ENCODE measurements at regions not wholly inside any gene's neighbourhood (a gene's known extent, or its start where the extent isn't known, plus 50 kb on each side); places are given as distances from the start of the nearest gene placed in this dataset.

- no peak for DNase-seq
Measured at GRCh38 chr10:36688717-36689116, 436.7 kb upstream of the ANKRD30A start.

- no peak for DNase-seq
Measured at GRCh38 chr10:36683421-36683820, 442.0 kb upstream of the ANKRD30A start.

- no peak for DNase-seq
Measured at GRCh38 chr10:36681751-36682632, 443.4 kb upstream of the ANKRD30A start.

- no peak for DNase-seq
Measured at GRCh38 chr10:36679554-36679953, 445.8 kb upstream of the ANKRD30A start.

GRCh38 chr10:36677431-36677768 lies 448.0 kb upstream of the ANKRD30A start:
- DNase-seq, result no peak

GRCh38 chr10:36676756-36677430 lies 448.5 kb upstream of the ANKRD30A start:
- no peak for DNase-seq

GRCh38 chr10:36676321-36676720 lies 449.1 kb upstream of the ANKRD30A start:
- no peak for DNase-seq

GRCh38 chr10:36675458-36675880 lies 449.9 kb upstream of the ANKRD30A start:
- DNase-seq, result no peak

- no peak for DNase-seq
Measured at GRCh38 chr10:36671607-36672006, 453.8 kb upstream of the ANKRD30A start.

GRCh38 chr10:36670621-36671402 lies 454.6 kb upstream of the ANKRD30A start:
- no peak for DNase-seq

GRCh38 chr10:36669615-36670352 lies 455.6 kb upstream of the ANKRD30A start:
- no peak for DNase-seq

- no peak for DNase-seq
Measured at GRCh38 chr10:36666451-36666850, 458.9 kb upstream of the ANKRD30A start.

- no peak for DNase-seq
Measured at GRCh38 chr10:36662571-36662970, 462.8 kb upstream of the ANKRD30A start.

- no peak for DNase-seq
Measured at GRCh38 chr10:36650274-36650673, 475.1 kb upstream of the ANKRD30A start.

- no peak for DNase-seq
Measured at GRCh38 chr10:36647540-36647939, 477.9 kb upstream of the ANKRD30A start.

GRCh38 chr10:36640626-36641025 lies 484.8 kb upstream of the ANKRD30A start:
- no peak for DNase-seq

GRCh38 chr10:36638462-36639155 lies 486.8 kb upstream of the ANKRD30A start:
- DNase-seq, result no peak

GRCh38 chr10:36636879-36637278 lies 488.5 kb upstream of the ANKRD30A start:
- no peak for DNase-seq

- DNase-seq, result no peak
Measured at GRCh38 chr10:36636285-36636839, 489.0 kb upstream of the ANKRD30A start.

- no peak for DNase-seq
Measured at GRCh38 chr10:36634916-36635315, 490.5 kb upstream of the ANKRD30A start.

GRCh38 chr10:36630267-36630666 lies 495.1 kb upstream of the ANKRD30A start:
- DNase-seq, result no peak

- DNase-seq, result no peak
Measured at GRCh38 chr10:36629476-36629875, 495.9 kb upstream of the ANKRD30A start.
